Fibroblast of mammary gland (primary cell): ENCODE measurements at regions not wholly inside any gene's neighbourhood (a gene's known extent, or its start where the extent isn't known, plus 50 kb on each side); places are given as distances from the start of the nearest gene placed in this dataset.

Source experiments
- DNase-seq: peaks from one replicate; pipeline ENCODE4 v3.0.0-alpha.2; 2010; ENCODE audit warnings: low read depth
- H3K4me3 ChIP-seq: 2 replicates; pipeline ENCODE4 v1.5.1; 2011; ENCODE audit warnings: low read depth, mild to moderate bottlenecking, low read length, moderate library complexity; ENCODE audit not compliant: control insufficient read depth
- CTCF ChIP-seq: conservative IDR thresholded peaks from 2 replicates; pipeline ENCODE4 v1.5.1; 2011; ENCODE audit warnings: low read depth, low read length, inconsistent platforms; ENCODE audit not compliant: control insufficient read depth, insufficient read depth

DNA sequence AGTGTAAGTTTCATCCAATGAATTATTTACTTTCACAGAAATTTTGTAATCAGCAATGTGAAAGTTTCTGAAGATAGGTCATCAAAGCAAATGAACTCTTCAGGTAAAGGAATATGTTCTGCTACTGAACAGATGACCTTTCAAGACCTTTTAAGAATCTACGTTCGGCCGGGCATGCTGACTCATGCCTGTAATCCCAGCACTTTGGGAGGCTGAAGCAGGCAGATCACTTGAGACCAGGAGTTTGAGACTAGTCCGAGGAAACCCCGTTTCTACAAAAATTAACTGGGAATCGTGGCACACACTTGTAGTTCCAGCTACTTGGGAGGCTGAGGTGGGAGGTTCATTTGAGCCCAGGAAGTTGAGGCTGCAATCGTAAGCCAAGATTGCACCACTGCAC is 578.4 kb upstream of the COX7C start:
- no peak overlapping the region for H3K4me3 ChIP-seq
- no peak for TF ChIP-seq CTCF
- DNase-seq = no peak

GRCh38 chr5:86070719-86071118 is 547.0 kb upstream of the COX7C start:
- DNase-seq = no peak
- no peak overlapping the region for H3K4me3 ChIP-seq

DNA sequence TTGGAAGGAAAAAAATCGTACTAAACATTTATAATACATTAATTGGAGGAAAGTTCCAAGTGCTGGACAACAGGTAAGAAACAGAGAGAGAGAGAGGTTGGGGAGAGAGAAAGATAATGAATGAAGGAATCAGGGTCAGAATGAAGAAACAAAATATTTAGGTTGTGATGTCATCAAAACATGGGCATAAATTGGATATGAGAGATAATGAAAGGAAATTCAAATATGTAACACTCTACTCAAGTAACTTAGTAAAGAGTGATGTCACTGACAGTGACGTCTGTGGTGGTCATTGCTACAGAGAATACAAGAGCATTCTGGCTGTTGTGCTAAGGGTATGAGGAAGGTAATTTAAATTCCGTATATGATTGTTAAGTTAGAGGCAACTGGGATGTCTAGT is 543.4 kb upstream of the COX7C start:
- no peak for TF ChIP-seq CTCF
- H3K4me3 ChIP-seq = no peak overlapping the region
- no peak for DNase-seq

More at GRCh38 chr5:86070719-86071118, 547.0 kb upstream of the COX7C start:
- no peak for TF ChIP-seq CTCF

GRCh38 chr5:86075139-86075538 is 542.6 kb upstream of the COX7C start:
- TF ChIP-seq CTCF = no peak
- no peak for DNase-seq
- H3K4me3 ChIP-seq = no peak overlapping the region

DNA sequence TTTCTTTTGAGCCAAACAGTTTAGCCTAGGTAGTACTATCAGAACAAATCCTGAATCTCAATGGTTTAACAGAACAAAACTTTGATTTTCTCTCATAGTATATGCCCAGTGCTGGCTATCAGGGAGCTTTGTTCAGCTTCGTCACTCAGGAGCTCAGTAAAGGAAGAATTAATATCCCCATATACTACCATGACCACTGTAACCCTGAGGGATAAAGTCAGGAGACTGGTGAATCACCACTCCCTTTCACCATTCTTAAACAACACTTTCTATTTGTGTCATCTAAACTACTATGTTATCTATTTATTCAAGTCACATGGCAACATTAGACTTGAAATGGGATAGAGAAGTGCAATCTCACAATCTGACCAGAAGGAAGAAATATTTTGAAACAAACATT is 522.6 kb upstream of the COX7C start:
- DNase-seq = no peak
- no peak overlapping the region for H3K4me3 ChIP-seq
- no peak for TF ChIP-seq CTCF

DNA sequence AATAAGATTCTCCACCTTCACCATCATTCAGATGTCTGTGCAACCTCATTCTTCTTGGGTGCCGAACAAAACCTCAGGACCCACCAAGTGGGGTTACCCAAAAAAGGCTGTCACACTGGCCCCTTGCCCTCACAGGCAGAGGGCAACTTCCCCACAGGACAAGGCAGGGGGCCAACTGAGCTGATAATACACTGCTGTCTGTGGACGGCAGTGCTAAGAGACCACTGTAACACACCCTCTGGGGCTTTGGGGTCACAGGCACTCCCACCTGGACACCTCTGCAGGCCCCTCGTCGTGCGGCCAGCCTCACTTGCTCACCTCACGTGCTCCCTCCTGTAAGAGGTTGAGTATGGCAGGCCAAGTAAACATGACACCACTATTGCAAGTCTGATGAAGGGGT is 515.8 kb upstream of the COX7C start:
- H3K4me3 ChIP-seq = no peak overlapping the region
- DNase-seq = no peak
- TF ChIP-seq CTCF = no peak

GRCh38 chr5:86108825-86109224 is 508.9 kb upstream of the COX7C start:
- H3K4me3 ChIP-seq = no peak overlapping the region
- no peak for DNase-seq
- TF ChIP-seq CTCF = no peak
